ENCODE measurements at regions not wholly inside any gene's neighbourhood (a gene's known extent, or its start where the extent isn't known, plus 50 kb on each side); places are given as distances from the start of the nearest gene placed in this dataset.
A peak's percentile ranks its signal among the peaks of the same experiment; 100 is the strongest.

GRCh38 chr5:103441523-103441922 is 121.1 kb downstream of the NUDT12 start:
- ChIA-PET CTCF (interaction anchor here (0.6 to 1.8 kb wide), 4 partner anchors 9 to 563 kb away, joined by 3 to 7 read pairs (median 3); no protein-coding TSS in a partner anchor), POLR2A (interaction anchor here (0.6 kb wide), 1 partner anchor 183 kb away, joined by 12 read pairs; the partner anchor contains the start of gene MACIR)
- no peak for DNase-seq (ENCODE audit: low read depth)
- Histone ChIP-seq H3K4me3 (ENCODE audit: low read depth, low read length) (no peak overlapping the region), H3K27me3 (ENCODE audit: control insufficient read depth, insufficient read depth, low read length) (no peaks in the 10 kb centered on the region), H3K36me3 (ENCODE audit: control insufficient read depth, insufficient read depth, low read length) (no peaks in the 10 kb centered on the region)
- peak; percentile 8; the same call in 1 of the 2 replicates for TF ChIP-seq CTCF (IDR thresholded peaks at IDR 0.05; ENCODE audit: insufficient read depth, low read depth, low read length)

GRCh38 chr5:103439007-103439406 is 123.6 kb downstream of the NUDT12 start:
- ChIA-PET POLR2A (no interaction called here), CTCF (interaction anchor here (1.1 to 1.3 kb wide), 3 partner anchors 9 to 14 kb away, joined by 3 to 5 read pairs (median 3); no protein-coding TSS in a partner anchor)
- Histone ChIP-seq H3K27me3 (ENCODE audit: control insufficient read depth, insufficient read depth, low read length) (no peaks in the 10 kb centered on the region), H3K36me3 (ENCODE audit: control insufficient read depth, insufficient read depth, low read length) (no peaks in the 10 kb centered on the region), H3K4me3 (ENCODE audit: low read depth, low read length) (no peak overlapping the region)
- TF ChIP-seq CTCF (IDR thresholded peaks at IDR 0.05; ENCODE audit: insufficient read depth, low read depth, low read length): no peak
- no peak for DNase-seq (ENCODE audit: low read depth)

GRCh38 chr5:103436656-103437055 is 125.9 kb downstream of the NUDT12 start:
- no peaks in the 10 kb centered on the region for H3K27me3 ChIP-seq (ENCODE audit: control insufficient read depth, insufficient read depth, low read length)
- no peak for TF ChIP-seq CTCF (IDR thresholded peaks at IDR 0.05; ENCODE audit: insufficient read depth, low read depth, low read length)
- no peaks in the 10 kb centered on the region for H3K36me3 ChIP-seq (ENCODE audit: control insufficient read depth, insufficient read depth, low read length)
- ChIA-PET POLR2A (no interaction called here), CTCF (interaction anchor here (1.0 kb wide), 1 partner anchor 29 kb away, joined by 4 read pairs; no protein-coding TSS in a partner anchor)
- DNase-seq (ENCODE audit: low read depth): no peak
- H3K4me3 ChIP-seq (ENCODE audit: low read depth, low read length): no peak overlapping the region

- POLR2A ChIA-PET: no interaction called here
- Histone ChIP-seq H3K36me3 (ENCODE audit: control insufficient read depth, insufficient read depth, low read length) (no peaks in the 10 kb centered on the region), H3K27me3 (ENCODE audit: control insufficient read depth, insufficient read depth, low read length) (no peaks in the 10 kb centered on the region), H3K4me3 (ENCODE audit: low read depth, low read length) (no peak overlapping the region)
- CTCF ChIA-PET: interaction anchor here (1.0 kb wide), 1 partner anchor 29 kb away, joined by 4 read pairs; no protein-coding TSS in a partner anchor
- no peak for DNase-seq (ENCODE audit: low read depth)
- no peak for TF ChIP-seq CTCF (IDR thresholded peaks at IDR 0.05; ENCODE audit: insufficient read depth, low read depth, low read length)
These were observed 126.5 kb downstream of the NUDT12 start for GRCh38 chr5:103436112-103436511.

GRCh38 chr5:103435136-103435889 is 127.3 kb downstream of the NUDT12 start:
- TF ChIP-seq CTCF (IDR thresholded peaks at IDR 0.05; ENCODE audit: insufficient read depth, low read depth, low read length): no peak
- CTCF ChIA-PET: interaction anchor here (0.9 kb wide), 1 partner anchor 10 kb away, joined by 3 read pairs; no protein-coding TSS in a partner anchor
- Histone ChIP-seq H3K4me3 (ENCODE audit: low read depth, low read length) (no peak overlapping the region), H3K36me3 (ENCODE audit: control insufficient read depth, insufficient read depth, low read length) (no peaks in the 10 kb centered on the region), H3K27me3 (ENCODE audit: control insufficient read depth, insufficient read depth, low read length) (no peaks in the 10 kb centered on the region)
- POLR2A ChIA-PET: no interaction called here
- DNase-seq (ENCODE audit: low read depth): no peak

Data from BJ (cell line).